ENCODE measurements at regions not wholly inside any gene's neighbourhood (a gene's known extent, or its start where the extent isn't known, plus 50 kb on each side); places are given as distances from the start of the nearest gene placed in this dataset.

DNA sequence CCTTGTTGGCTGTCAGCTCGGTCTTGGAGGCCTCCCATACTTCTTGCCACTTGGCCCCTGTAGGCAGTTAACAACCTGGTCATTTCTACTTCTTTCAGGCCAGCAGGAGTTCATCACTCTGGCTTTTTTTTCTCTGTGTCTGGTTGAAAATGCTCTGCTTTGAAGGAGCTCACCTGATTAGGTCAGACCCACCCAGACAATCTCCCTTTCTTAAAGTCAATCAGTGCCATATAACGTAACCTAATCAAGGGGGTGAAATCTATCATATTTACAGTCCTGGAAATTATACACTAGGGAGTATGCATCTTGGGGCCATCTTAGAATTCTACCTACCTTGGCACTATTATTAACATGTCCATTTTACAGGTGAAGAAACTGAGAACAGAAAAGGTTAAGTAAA is 155.4 kb downstream of the SREK1 start:
- no peak for TF ChIP-seq GATA3 (IDR thresholded peaks at IDR 0.05; ENCODE audit: low read depth, low read length)
- TF ChIP-seq GATA2 (IDR thresholded peaks at IDR 0.05; ENCODE audit: low read depth, low read length) = no peak
